ENCODE measurements at regions not wholly inside any gene's neighbourhood (a gene's known extent, or its start where the extent isn't known, plus 50 kb on each side); places are given as distances from the start of the nearest gene placed in this dataset.

- Histone ChIP-seq H2AK5ac (ENCODE audit: low read depth, low read length) (no peak overlapping the region), H2BK120ac (replicated peaks; ENCODE audit: low read depth, low read length) (no peak overlapping the region), H2AFZ (ENCODE audit: low read length) (no peak overlapping the region), H3K23ac (ENCODE audit: insufficient read length) (no peak overlapping the region), H3K18ac (ENCODE audit: extremely low read depth, low read length) (no peak overlapping the region), H3K9ac (replicated peaks in 1 of 4; ENCODE audit: extremely low read depth in 1 of 4, low read depth in 3 of 4, low read length in 3 of 4) (no peak overlapping the region), H3K4me3 (ENCODE audit: extremely low read depth in 1 of 4, insufficient read depth in 2 of 4, low read depth in 3 of 4, low read length in 4 of 4) (no peak overlapping the region), H4K8ac (ENCODE audit: extremely low read depth, insufficient read depth, low read length) (no peak overlapping the region), H4K5ac (ENCODE audit: insufficient read length, low read depth, low read length) (no peak overlapping the region), H3K23me2 (ENCODE audit: low read depth, low read length) (no peaks in the 10 kb centered on the region), H4K20me1 (replicated peaks in 1 of 2; ENCODE audit: control insufficient read depth in 1 of 2, insufficient read depth in 2 of 2, low read length in 2 of 2) (no peaks in the 10 kb centered on the region), H2BK15ac (ENCODE audit: low read length) (no peak overlapping the region), H2BK12ac (ENCODE audit: low read depth, low read length) (no peak overlapping the region), H2BK20ac (ENCODE audit: low read length) (no peak overlapping the region), H4K91ac (replicated peaks; ENCODE audit: insufficient read length, low read length) (no peak overlapping the region), H3K36me3 (ENCODE audit: control insufficient read depth in 2 of 4, insufficient read depth in 4 of 4, low read length in 3 of 4) (no peaks in the 10 kb centered on the region), H3K79me2 (ENCODE audit: control insufficient read depth in 1 of 2, insufficient read depth in 2 of 2, low read length in 2 of 2) (no peaks in the 10 kb centered on the region), H3K14ac (ENCODE audit: insufficient read length) (no peak overlapping the region), H3K4me2 (ENCODE audit: insufficient read depth in 1 of 2, low read depth in 2 of 2, low read length in 2 of 2) (no peak overlapping the region), H2BK5ac (ENCODE audit: low read depth, low read length) (no peak overlapping the region), H3K56ac (replicated peaks; ENCODE audit: insufficient read length, low read depth, low read length) (no peak overlapping the region), H3K4me1 (replicated peaks in 1 of 4; ENCODE audit: control insufficient read depth in 3 of 4, insufficient read depth in 4 of 4, low read length in 3 of 4) (no peaks in the 10 kb centered on the region), H3K9me3 (ENCODE audit: insufficient read depth in 2 of 2, low read depth in 1 of 2, low read length in 1 of 2) (no peaks in the 10 kb centered on the region), H3K4ac (replicated peaks; ENCODE audit: insufficient read length, low read depth, low read length) (no peak overlapping the region), H3K27ac (ENCODE audit: low read depth, low read length) (no peak overlapping the region), H3K27me3 (replicated peaks in 1 of 4; ENCODE audit: control insufficient read depth in 3 of 4, extremely low read depth in 1 of 4, insufficient read depth in 3 of 4, low read length in 3 of 4) (no peaks in the 10 kb centered on the region), H3K79me1 (ENCODE audit: low read depth, low read length) (no peaks in the 10 kb centered on the region)
- POLR2A ChIA-PET (ENCODE audit: partially characterized antibody), result no interaction called here
- FAIRE-seq, result no peak
- WGBS, 2 experiments (ENCODE audit: extremely low coverage in 1 of 2, insufficient coverage in 1 of 2, insufficient read length in 1 of 2, insufficient replicate concordance in 2 of 2, low coverage in 1 of 2, low lambda C conversion rate in 2 of 2, missing lambda C conversion rate in 1 of 2), result 93% methylated on average over 1 of the region's 1 CpG; no CpG with 5 or more reads in 1 of the 2 experiments
- no peak for DNase-seq (ENCODE audit: low read depth in 1 of 2, low spot score in 2 of 2)
- CTCF ChIA-PET (ENCODE audit: partially characterized antibody), result interaction anchor here (1.2 kb wide), 1 partner anchor 40 kb away, joined by 3 read pairs; no protein-coding TSS in a partner anchor
- TF ChIP-seq SP1 (IDR thresholded peaks at IDR 0.05; ENCODE audit: low read depth, low read length), result no peak
- TF ChIP-seq SP4 (IDR thresholded peaks at IDR 0.05; ENCODE audit: low read length), result no peak
- no peak for TF ChIP-seq NRF1 (IDR thresholded peaks at IDR 0.05; ENCODE audit: low read depth, low read length)
- no peak for TF ChIP-seq RBBP5 (IDR thresholded peaks at IDR 0.05; ENCODE audit: borderline replicate concordance, low read depth, low read length)
- no peak for TF ChIP-seq CBX5 (IDR thresholded peaks at IDR 0.05; ENCODE audit: low read depth, low read length)
- no peak for TF ChIP-seq KDM4A (IDR thresholded peaks at IDR 0.05; ENCODE audit: low read depth, low read length, severe bottlenecking)
- no peak for TF ChIP-seq POLR2AphosphoS5 (IDR thresholded peaks at IDR 0.05; ENCODE audit: low read depth, low read length)
- TF ChIP-seq NANOG (IDR thresholded peaks at IDR 0.05; ENCODE audit: insufficient read depth, low read depth, low read length, poor library complexity, severe bottlenecking), result no peak
- TF ChIP-seq HDAC6 (IDR thresholded peaks at IDR 0.05; ENCODE audit: low read depth, low read length), result no peak
- no peak for TF ChIP-seq JUND (IDR thresholded peaks at IDR 0.05; ENCODE audit: low read length)
- no peak for TF ChIP-seq SAP30 (IDR thresholded peaks at IDR 0.05; ENCODE audit: insufficient read depth, insufficient replicate concordance, low read length)
- TF ChIP-seq CTBP2 (IDR thresholded peaks at IDR 0.05; ENCODE audit: borderline replicate concordance, insufficient read depth, insufficient read length, low read length), result no peak
- TF ChIP-seq ATF2 (IDR thresholded peaks at IDR 0.05; ENCODE audit: low read length), result no peak
- TF ChIP-seq SUZ12 (IDR thresholded peaks at IDR 0.05; ENCODE audit: low read length), result no peak
Observed at GRCh38 chr4:33427676-33428075, 2707.5 kb downstream of the PCDH7 start.
